ENCODE measurements at regions not wholly inside any gene's neighbourhood (a gene's known extent, or its start where the extent isn't known, plus 50 kb on each side); places are given as distances from the start of the nearest gene placed in this dataset.
"Not testable (repeated sequence)": the region's sequence is repeated elsewhere in the genome, so short reads cannot be mapped to it uniquely, and the experiment has no call there.

- DNase-seq: no peak
Measured at GRCh38 chr1:234957330-234958065, 171.1 kb downstream of the TOMM20 start.

GRCh38 chr1:234956821-234957329, 171.8 kb downstream of the TOMM20 start:
- no peak for DNase-seq

GRCh38 chr1:234955107-234955731, 173.4 kb downstream of the TOMM20 start:
- no peak for DNase-seq

GRCh38 chr1:234954613-234955012, 174.0 kb downstream of the TOMM20 start:
- no peak for DNase-seq

GRCh38 chr1:234953655-234954405, 174.8 kb downstream of the TOMM20 start:
- DNase-seq: no peak

- no peak for DNase-seq
Measured at GRCh38 chr1:234950598-234950997, 178.0 kb downstream of the TOMM20 start.

DNA sequence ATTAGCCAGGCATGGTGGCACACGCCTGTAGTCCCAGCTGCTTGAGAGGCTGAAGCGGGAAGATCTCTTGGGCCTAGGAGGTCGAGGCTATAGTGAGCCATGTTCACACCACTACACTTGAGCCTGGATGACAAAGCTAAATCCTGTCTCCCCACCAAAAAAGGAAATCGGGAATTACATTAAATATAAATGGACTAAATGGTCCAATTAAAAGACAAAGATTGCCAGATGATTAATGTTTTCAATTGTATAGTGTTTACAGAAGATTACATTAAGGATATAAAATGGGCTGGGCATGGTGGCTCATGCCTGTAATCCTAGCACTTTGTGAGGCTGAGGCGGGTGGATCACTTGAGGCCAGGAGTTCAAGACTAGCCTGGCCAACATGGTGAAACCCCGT, 179.1 kb downstream of the TOMM20 start:
- not testable (repeated sequence) for DNase-seq

DNA sequence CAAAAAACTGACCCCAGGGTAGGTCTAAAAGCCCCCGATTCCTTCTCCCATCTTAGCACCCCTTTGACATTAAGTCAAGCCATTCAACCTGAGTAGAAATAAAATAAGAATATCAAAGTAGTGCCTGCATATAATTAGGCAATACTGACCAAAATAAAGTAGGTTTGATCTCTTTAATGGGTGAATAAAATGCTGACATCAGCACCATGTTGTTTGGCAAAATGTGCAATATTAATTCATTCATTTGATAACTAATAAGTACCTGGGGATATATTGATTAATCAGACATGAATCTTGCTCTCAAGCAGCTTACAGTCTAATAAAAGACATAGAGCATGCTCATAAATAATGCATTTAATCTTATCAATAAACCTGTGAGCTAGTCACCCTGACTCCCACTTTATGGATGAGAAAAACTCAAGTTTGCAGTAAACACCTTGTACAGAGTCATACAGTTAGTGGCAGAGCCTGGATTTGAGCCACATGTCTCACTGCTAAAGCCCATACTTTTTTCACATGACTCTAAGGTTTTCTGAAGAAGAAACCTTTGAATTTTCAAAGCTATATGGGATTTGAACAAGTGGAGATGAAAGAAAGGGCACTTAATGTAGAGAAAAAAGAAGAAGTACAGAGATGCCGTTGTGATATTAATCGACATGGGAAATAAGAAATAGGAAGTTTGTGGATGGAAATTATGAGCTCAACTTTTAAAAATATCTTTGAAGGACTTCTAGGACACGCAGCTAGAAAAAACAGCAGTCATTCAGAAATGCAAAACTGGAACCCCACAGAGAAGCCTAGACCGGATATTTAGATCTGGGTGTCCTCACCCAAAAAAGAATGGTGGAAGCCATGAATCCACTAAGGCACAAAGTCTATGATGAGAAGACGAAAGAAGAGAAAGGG, 183.9 kb downstream of the TOMM20 start:
- no peak for DNase-seq

- no peak for DNase-seq
Measured at GRCh38 chr1:234943836-234944402, 184.7 kb downstream of the TOMM20 start.

DNA sequence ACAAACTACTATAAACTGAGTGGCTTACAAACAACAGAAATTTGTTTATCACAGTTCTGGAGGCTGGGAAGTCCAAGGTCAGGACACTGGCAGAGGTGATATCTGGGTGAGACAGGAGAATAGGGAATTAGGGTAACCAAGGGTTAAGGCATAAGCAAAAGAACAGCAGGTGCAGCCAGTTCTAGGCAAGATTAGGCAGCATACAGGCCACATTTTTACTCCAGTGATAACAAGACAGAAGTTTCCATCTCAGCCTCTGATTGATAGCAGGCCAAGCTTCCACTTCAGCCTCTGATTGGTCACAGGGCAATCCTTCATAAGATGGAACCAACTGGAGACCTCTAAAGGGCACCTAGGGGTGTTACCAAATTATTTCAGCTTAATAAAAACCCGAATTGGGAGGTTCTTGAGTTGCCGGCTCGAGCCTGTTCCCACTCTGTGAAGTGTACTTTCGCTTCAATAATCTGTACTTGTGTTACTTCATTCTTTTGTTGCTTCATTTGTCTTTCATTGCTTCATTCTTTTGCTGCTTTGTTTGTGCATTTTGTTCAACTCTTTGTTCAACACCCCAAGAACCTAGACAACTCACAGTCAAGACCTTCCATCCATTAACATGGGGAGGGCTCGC, 185.6 kb downstream of the TOMM20 start:
- no peak for DNase-seq

- DNase-seq: no peak
Measured at GRCh38 chr1:234942012-234942332, 186.7 kb downstream of the TOMM20 start.

- DNase-seq: no peak
Measured at GRCh38 chr1:234941321-234942011, 187.2 kb downstream of the TOMM20 start.

DNA sequence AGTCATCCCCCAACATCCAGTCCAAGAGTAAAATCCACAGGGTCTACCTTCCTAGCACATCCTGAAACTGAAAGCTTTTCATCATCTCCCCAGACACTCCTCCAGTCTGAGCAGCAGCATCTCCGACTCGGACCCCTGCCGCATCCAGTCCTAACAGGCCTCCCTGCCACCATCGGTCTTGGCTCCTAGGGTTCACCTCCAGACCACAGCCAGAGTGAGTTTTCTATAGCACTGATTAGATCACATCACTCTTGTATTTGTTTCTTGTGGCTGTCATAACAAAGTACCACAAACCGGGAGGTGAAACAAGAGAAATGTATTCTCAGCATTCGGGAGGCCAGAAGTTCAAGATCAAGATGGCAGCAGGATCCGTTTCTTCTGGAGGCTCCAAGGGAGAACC, 187.8 kb downstream of the TOMM20 start:
- no peak for DNase-seq

DNA sequence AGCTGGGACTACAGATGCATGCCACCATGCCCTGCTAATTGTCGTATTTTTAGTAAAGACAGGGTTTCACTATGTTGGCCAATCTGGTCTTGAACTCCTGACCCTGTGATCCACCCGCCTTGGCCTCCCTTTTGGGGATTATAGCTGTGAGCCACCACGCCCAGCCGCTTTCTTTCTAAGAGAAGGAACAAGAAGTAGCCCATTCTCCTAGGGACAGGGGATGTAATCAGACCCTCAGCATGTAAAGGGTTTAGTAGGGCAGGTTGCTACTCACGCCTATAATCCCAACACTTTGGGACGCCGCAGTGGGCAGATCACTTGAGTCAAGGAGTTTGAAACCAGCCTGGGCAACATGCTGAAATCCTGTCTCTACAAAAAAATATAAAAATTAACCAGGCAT, 189.7 kb downstream of the TOMM20 start:
- DNase-seq: no peak

DNA sequence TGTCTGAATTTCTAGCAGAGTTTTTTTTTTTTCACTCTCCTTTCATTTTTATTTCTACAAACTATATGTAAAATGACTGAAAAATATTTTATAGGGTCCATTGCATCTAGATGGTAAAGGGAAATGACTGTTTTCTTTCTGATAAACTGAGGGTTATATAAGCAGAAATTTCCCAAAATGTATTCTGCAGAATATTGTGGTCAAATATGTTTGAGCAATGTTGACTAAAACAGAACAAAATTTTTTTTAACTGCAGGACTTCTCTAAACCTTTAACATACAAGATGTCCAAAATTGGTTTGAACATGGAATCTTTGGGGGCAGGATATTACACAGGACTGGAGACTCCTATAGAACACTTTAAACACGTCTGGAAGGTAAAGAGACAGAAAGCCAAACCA, 190.5 kb downstream of the TOMM20 start:
- no peak for DNase-seq

GRCh38 chr1:234936612-234937389, 191.8 kb downstream of the TOMM20 start:
- DNase-seq: no peak

- DNase-seq: no peak
Measured at GRCh38 chr1:234934611-234935033, 194.0 kb downstream of the TOMM20 start.

DNA sequence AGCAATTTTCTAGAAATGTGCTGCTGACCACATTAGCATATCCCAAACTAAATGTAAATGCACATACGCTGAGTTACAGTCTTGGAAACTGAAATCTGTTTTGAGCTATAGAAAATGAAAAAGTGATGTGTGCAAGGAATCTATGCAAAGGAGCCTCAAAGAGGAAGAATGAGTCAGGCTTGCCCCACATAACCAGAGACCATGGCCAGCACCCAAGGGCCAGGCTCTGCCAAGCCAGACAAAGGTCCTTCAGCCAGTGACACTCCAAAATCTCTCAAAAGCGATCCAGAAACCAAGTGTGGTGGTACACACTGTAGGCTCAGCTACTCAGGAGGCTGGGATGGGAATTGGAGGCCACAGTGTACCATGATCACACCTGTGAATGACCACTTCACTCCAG, 195.2 kb downstream of the TOMM20 start:
- no peak for DNase-seq

- DNase-seq: no peak
Measured at GRCh38 chr1:234932511-234933430, 195.9 kb downstream of the TOMM20 start.

All from stimulated activated CD4-positive, alpha-beta T cell treated with anti-CD3 and anti-CD28 coated beads, Interleukin-4, amount 100 ng/mL, for 4 hours (primary cell).